GM21515 (cell line): ENCODE measurements at regions not wholly inside any gene's neighbourhood (a gene's known extent, or its start where the extent isn't known, plus 50 kb on each side); places are given as distances from the start of the nearest gene placed in this dataset.

Source experiments
- ATAC-seq: cut with Tn5 transposase; IDR thresholded peaks from one replicate; pipeline ENCODE4 v1.9.1; 2021; ENCODE audit not compliant: unreplicated experiment

DNA sequence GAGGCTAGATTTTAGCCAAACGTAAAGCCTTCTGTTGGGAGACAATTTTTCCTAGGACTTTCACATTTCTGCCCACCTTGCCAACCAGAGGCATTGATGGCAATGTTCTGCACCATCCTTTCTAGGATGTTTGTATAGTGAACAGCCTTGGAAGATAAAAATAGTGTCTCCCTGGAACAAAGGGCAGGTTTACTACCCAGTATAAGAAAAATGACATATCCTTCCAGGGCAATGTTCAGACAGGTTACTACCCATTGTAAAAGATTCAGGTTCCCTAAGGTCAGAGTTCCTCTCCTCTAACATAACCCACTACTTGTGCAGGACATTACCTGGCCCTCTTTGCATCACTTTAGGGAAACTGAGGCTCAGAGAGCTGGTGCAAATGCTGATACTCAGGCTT, 248.2 kb upstream of the VEPH1 start:
- no peak for ATAC-seq

DNA sequence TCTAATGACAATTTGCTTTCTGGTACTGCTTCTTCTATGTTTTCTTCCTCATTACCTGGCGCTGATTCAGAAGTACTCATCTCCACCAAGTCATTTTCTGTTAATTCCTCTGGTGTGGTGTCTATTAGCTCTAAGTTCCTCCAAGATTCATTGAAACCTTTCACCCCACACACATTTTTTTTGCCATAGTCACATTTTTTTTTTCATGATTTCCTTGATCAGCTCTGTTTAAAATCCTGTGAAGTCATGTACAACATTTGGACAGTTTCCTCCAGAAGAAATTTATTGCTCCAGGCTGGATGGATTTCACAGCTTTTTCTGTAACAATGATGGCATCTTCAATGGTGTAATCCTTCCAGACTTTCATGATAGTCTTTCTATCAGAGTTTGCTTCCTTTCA, 243.2 kb upstream of the VEPH1 start:
- ATAC-seq = no peak

DNA sequence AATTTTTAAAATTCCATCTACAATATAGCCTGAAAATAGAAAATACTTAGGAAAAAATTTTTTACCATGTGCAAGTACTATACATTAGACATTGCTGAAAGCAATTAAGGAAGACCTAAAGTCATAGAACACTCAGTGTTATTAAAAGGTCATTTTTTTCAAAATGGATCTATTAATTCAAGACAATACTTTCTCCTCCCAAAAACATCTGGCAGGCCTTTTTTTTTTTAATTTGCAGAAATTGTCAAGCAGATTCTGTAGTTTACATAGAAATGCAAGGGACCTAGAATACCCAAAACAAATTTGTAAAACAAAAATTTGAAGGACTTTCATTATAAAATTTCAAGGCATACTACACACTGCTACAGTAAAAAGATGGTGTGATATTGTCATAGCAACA, 238.4 kb upstream of the VEPH1 start:
- no peak for ATAC-seq

DNA sequence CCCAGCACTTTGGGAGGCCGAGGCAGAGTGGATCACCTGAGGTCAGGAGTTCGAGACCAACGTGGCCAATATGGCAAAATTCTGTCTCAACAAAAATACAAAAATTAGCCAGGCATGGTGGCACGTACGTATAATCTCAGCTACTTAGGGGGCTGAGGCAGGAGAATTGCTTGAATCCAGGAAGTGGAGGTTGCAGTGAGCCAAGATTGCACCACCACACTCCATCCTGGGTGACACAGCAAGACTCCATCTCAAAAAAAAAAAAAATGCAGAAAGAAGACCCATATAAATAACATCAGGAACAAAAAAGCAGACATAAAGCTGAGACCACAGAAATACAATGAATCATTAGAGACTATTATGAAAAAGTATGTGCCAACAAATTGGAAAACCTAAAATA, 235.2 kb upstream of the VEPH1 start:
- no peak for ATAC-seq

DNA sequence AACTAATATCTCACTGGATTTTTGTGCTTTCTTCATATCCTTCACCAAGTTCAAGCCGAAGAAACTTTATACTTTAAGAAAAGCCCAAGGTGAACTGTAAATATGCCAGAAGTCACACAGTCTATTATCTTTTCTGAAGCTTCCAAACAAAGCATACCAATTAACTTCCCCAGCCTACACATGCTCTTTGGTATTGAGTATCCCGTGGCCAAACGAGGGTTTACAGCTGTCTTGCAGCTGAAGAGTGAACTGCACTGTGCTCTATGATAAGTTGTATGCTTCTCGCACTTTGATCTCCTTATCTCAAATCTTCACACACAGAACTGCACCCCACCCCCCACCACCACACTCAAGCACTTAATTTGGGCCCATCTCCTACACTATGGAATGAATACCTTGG, 215.6 kb upstream of the VEPH1 start:
- ATAC-seq = no peak

DNA sequence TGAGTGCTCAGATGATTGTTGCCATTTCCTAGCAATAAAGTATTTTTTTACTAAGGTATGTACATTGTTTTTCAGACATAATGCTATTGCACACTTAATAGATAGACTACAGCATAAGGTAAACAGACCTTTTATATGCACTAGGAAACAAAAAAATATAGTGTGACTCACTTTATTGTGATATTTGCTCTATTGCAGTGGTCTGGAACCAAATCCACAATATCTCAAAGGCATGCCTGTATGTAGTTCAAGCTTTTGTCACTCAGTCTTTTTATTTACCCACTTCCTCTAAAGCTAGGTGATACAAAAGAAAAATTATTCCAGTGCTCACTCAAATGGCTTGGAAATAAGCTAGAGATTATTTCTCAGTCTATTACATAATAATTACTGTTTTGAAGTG, 209.9 kb upstream of the VEPH1 start:
- ATAC-seq = no peak

DNA sequence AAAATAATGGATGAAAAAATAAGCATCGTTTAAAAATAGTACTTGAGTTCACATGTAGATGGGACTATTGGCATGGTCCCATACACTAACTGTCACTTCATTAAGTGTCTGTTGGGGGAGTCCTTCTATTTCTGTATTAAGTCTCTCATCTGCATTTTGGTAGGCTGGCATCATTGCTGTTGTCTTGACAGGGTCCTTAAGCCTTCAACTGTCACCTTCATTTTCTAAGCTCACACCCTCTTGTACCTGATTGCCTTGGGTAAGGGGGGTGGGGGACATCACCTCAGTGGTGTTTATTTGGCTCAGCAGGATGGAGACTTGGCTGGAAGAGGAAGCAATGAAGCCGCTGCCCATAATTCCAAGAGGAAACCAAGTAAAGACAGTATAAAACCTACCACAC, 202.0 kb upstream of the VEPH1 start:
- no peak for ATAC-seq

DNA sequence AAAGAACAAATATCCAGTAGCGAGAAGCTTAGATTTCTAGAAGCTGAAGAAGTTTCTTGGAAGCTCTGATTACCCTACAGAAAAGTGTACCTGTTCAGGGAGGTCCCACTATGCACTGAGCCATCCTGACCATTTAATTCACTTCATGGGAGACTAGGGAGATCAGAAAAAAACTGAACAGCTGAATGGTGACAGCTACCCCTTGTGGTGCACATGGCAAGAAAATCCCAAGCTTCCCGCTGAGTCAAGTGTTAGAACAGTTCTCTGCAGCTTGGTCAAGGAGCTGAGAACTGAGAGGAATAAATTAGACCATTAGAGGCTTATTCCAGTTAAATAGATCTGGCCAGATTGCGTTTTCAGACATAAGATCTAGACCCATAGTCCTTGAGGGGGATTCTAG, 197.2 kb upstream of the VEPH1 start:
- no peak for ATAC-seq

DNA sequence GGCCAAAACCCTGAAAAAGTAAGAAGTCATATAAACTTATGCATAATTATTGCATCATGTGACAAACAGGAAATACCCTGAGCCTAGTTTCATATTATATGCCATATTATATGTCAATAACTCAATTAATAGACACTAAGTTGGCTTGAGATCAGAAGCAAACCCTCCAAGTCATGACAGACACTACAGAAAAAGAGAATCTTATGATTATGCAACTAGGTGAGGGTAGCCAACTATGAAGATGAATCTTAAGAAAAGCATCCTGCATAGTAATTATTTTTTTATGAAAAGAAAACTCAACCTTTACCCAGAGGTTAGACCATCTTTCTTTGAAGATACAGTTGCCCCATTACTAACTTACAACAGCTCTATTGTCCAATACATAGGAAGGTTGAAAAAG, 192.4 kb upstream of the VEPH1 start:
- ATAC-seq = no peak

DNA sequence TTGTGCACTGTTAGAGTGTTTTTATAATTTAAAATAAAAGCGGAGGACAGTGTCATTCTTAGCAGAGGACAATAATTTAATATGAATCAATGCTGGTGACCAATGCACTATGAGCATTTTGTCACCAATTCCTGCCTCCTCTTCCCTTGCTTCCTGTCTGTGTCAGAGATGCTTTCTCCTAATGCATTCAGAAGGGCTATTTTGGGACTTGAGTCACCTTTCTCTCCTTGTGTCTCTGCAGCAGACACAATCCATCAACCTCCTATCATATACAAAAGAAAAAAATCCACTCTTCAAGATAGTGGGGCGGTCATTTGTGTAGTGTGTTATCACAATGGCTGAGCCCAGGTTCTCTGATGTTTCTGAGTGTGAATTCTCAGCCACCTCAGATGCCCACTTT, 191.9 kb upstream of the VEPH1 start:
- ATAC-seq = no peak

DNA sequence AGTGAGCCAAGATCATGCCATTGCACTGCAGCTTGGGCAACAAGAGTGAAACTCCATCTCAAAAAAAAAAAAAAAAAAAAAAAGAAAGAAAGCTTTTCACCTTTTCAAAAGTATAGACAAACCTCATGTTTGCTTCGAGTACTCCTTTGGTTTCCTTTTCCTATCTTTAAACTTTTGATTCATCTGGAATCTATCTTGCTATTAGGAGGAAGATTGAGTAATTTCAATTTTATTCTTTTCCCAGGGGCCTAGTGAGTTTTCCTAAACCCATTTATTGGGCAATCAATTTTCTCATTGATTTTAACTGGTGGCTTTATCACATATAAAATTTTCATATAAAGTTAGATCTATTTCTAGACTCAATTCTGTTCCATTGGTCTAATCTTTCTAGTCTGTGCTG, 190.5 kb upstream of the VEPH1 start:
- ATAC-seq = no peak

DNA sequence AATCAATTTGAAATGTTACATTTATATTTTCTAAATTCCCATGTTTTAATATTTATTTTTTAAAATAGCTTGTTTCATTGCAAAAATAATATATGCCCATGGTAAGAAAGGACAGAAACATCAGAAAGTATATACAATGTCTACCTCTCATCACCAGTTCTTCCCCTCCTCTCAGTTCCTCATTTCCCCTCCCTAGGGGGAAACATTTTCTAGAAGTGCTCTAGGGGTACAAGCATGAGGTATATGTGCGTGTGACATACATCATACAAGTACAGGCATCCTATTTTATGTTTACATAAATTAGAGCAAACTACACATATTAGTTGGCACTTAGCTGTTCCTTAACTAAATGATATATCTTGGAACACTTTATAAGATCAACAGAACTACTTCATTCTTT, 189.3 kb upstream of the VEPH1 start:
- no peak for ATAC-seq

DNA sequence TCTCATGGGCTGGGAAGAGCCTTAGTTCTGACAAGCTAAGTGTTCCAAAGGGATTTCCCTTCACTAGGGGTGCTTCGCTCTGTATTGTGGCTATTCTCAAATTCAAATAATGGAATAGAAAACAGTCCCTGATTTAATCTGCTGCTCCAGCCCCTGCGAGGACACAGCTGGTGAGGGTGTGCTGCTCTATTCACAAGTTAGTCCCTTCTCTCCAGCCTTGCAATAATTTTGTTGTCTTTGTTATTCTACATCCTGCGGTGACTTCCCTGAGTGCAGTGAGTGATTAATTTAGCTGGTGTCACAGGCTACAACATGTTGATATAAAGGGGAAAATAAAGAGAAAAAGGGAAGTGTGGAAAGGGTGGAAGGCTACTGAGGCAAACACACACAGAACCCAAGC, 180.5 kb upstream of the VEPH1 start:
- no peak for ATAC-seq

DNA sequence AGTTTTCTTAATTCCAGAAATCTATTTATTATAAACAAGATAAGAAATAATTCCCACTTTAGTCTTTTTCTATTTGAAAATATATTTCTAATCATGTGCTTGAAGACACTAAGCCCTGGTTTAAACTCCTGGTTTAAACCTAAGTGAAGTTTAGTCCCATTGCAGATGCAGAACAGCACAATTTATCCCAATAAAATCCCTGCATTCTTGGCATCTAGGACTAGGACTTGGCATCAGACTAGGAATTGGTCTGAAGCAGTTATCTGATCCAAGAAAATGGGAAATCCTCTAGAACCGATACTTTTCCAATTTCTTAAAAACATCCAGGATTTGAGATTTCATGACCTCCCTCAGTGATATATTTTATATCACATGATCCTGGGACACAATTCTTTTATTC, 168.8 kb upstream of the VEPH1 start:
- no peak for ATAC-seq

DNA sequence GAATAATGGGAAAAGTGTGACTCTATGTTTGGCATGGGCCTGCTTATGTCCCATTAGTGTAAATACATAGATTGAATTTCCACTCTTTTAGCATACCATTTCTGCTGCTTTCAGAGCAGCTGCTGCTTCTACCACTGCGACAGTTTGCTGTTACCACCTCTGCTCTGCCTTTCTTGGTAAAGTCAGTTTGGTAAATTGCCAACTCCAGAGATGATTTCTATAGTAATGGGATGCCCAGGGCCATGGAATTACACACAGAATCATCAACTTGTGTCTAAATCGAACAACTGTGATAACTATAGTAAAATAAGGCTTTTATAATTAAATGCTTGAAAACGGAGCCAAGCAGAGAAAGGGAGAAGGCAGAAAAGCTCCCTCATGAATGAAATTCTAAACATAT, 168.4 kb upstream of the VEPH1 start:
- no peak for ATAC-seq

DNA sequence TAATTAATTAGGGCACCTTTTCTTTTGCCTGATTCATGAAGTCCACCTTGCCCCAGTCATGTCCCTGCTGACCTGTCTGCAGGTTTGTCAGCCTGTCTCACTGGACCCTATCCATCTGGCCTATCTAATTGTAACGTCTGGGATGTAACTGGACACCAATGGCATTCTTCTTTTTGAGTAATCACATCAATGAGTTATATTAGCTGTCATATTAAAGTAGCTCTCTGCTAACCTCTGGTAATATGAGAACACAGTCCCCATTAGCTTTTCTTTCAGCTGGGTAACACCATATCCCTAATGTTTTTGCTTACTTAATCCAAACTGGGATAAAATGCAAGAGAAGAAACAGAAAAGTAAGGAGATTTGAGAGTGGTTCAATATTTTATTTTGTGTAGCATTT, 166.2 kb upstream of the VEPH1 start:
- no peak for ATAC-seq

DNA sequence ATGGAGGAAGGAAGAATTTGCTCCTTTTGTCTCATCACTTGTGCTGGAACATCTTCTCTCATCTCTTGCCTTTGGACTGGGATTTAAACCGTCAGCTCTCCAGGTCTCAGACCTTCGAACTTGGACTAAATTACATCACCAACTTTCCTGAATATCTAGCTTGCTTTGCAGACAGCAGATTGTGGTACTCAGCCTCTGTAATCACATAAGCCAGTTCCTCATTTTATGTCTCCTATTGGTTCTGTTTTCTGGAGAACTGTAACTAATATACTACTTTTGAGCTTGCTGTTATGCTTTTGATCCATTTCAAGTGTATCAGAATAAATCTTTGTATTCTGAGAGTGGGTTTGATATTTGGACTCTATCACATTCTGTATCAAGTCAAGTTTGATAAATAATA, 164.3 kb upstream of the VEPH1 start:
- ATAC-seq = no peak

DNA sequence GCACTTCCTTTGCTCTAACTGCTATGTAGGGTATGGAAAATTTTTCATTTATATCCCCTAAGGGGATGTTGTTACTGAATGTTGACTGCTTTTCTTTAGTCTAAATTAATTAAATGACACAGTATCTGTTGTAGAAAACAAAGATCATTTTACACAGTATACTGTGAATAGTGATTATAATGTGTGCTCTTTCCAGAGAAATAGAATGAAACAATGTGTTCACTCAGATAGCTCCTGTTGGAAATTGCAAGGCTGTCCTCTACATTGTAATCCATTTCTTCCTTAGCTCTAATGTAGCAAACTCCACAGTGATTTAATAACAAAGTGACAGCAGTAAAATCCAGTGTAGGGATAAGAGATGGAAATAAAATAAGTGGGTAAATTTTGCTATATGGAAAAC, 159.0 kb upstream of the VEPH1 start:
- ATAC-seq = no peak

DNA sequence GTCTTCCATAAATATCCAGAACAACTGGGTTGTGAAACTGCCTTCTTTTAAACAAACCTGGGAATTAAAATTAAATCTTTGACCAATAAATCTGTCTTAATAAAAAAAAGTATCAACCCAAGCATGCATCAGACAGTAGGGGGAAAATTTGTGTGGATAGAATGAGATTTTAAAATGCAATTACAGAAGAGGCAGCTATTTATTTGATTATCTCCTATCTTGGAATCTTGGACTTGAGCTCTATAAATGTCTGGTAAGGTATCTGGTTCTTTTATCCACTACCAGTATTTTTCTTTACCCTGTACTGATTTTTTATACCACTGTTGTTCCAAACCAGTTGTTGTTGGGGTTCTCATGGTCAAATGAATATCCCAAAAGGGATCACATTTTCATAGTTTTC, 157.6 kb upstream of the VEPH1 start:
- no peak for ATAC-seq

DNA sequence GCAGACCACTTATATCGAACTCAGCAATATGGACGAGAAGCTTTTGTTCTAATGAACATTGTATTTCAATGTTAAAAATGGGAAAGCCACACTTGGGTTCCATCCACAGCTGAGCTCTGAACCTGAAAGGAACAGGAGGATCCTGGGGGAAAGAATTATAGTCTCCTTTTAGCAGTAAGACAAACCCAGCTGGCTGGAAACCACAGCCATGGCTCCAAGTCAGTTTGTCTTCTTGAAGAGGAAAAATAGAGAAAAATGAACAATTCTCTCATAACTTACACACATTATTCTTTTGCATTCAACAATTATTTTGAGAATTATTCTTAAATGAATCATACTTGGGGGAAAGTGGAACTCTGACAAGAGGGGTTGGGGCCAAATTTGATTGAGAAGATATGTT, 149.2 kb upstream of the VEPH1 start:
- no peak for ATAC-seq

DNA sequence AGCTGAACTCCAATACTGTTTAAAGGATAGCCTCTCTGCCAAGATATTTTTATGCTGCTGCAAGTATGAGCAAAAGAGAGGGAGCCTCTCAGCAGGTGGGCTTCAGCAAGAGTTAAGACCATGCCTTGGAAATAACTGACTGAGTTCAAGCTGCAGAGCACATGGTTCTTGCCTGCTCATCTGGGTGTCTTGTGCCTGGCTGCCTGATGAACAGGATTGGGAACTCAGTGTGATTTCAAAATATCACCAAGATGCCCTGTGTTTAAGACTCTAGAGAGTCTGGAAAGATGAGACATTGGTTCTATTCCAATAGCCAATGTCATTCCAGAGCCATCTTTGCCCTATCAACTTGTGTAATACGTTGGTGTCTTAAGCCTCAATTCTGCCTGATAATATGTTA, 147.5 kb upstream of the VEPH1 start:
- ATAC-seq = no peak

DNA sequence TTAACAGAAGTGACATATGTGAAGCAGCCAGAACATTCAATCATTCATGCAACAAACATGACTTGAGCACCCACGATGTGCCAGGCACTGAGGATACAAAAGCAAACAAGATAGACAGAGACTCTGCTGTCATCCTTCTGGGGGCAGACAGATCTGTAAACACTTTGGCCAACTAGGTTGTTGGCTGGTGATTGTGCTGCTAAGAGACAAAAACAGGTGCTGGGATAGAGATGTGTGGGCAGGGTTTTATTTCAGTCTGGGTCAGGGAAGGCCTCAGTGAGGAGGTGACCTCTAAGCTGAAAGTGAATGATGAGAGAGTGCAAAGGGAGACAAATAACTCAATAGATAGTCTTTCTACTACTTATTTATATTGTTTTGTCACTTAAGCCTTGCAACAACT, 147.0 kb upstream of the VEPH1 start:
- ATAC-seq = no peak

DNA sequence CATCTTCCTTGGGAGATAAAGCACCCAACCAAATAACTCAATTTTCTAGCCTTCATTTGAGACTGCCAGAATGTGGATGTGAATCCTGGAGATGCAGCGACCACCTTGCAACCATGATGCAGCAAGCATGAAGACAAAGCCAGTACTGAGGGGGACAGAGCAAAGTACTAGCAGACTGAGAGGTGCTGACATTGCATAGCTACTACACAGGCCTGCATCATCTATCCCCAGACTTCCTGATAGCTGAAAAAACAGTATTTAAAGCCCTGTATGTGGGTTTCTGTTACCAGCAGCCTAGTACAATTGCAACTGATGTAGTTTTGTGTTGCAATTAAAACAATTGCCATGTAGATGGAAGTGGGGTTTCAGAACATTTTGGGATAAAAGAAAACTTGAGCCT, 146.3 kb upstream of the VEPH1 start:
- no peak for ATAC-seq

DNA sequence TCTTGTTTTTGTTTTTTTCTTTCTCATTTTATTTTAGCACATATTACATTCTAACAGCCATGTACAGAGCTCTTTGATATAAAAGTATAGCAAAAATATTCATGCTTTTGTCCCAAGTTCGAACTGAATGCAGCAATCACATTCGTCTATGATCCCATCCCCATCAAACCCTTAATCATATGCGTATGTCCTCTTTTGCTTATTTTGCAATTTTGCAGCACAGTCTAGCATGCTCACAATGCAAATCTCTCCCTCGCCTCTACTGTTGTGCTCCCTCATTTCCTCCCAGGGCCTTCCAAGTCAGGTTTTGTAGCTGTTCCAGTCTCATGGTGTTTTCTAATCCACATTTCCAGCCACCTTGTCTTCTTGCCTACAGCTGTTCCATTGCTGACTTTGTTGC, 144.6 kb upstream of the VEPH1 start:
- ATAC-seq = no peak
